Pancreas (tissue), 10 donors: ENCODE measurements at regions not wholly inside any gene's neighbourhood (a gene's known extent, or its start where the extent isn't known, plus 50 kb on each side); places are given as distances from the start of the nearest gene placed in this dataset.
A peak's percentile ranks its signal among the peaks of the same experiment; 100 is the strongest.

Experiments
- ATAC-seq, 4 donors: fragments of 200-7000 bp; cut with Tn5 transposase; one replicate each; pipeline versions ENCODE4 v1.8.0 to v1.9.1; 2020; ENCODE audit warnings: mild to moderate bottlenecking in 4 of 4, moderate library complexity in 4 of 4
- DNase-seq, 6 donors: peaks; one replicate each; pipeline ENCODE4 v3.0.0-alpha.2; 2020
- FAIRE-seq: peaks from 2 replicates; lab custom pipeline; 2012; peaks lifted over from hg19 to GRCh38; lab: Jason Lieb, UNC
- H3K27ac ChIP-seq, 4 donors: fragments of 200-600 bp; sonication (generic); 1 replicate in 3 of 4; 2 replicates in 1 of 4; pipeline versions ENCODE4 v1.5.0 to v1.8.0; 2020
- H3K27me3 ChIP-seq, 4 donors: fragments of 200-600 bp; one replicate each; pipeline ENCODE4 v1.8.0; 2021
- H3K36me3 ChIP-seq, 3 donors: fragments of 200-600 bp; sonication (generic) in 1 of 3; one replicate each; pipeline versions ENCODE4 v1.5.0 to v1.8.0; 2020 to 2021
- H3K4me1 ChIP-seq, 3 donors: fragments of 200-600 bp; one replicate each; pipeline ENCODE4 v1.8.0; 2021
- H3K4me3 ChIP-seq, 4 donors: fragments of 200-600 bp; sonication (generic) in 2 of 4; one replicate each; pipeline versions ENCODE4 v1.5.0 to v1.8.0; 2020 to 2021
- H3K9me3 ChIP-seq, 4 donors: fragments of 200-600 bp; one replicate each; pipeline ENCODE4 v1.8.0; 2021
- CTCF ChIP-seq, 4 donors: fragments of 200-600 bp; sonication (generic) in 3 of 4; IDR thresholded peaks; one replicate each; pipeline versions ENCODE4 v1.5.0 to v1.8.0; 2021; ENCODE audit warnings: antibody characterized with exemption in 4 of 4
- WGBS, 2 donors: extraction: QIAGEN DNeasy Blood & Tissue Kit; methylation state at CpG; one replicate each; pipeline ENCODE4 v1.1.7; 2013; 5-methylcytosine and 5-hydroxymethylcytosine counted together
- intact Hi-C, 3 donors: fragments of 100-400 bp; cut with DNase I; formaldehyde crosslinking; loops; one replicate each; pipeline versions ENCODE4 v1.11.1 to v1.14.2; 2022
- donor health status: healthy with polysubstance abuse.
- donor health status: DM: no; HTN: no; CAD: no; lungs with moderate emphysema.
- donor health status: DM: no; HTN: no; CAD: no.
- donor health status: control.
- donor health status: control.
- donor health status: Bipolar disorder and iron deficiency.
- donor health status: DM: yes; HTN: yes; CAD: no.
- donor health status: DM: no; HTN: no; CAD: no.
- donor health status: DM: no; HTN: no; CAD: no.
- donor health status: DM: yes; HTN: yes; CAD: no.

DNA sequence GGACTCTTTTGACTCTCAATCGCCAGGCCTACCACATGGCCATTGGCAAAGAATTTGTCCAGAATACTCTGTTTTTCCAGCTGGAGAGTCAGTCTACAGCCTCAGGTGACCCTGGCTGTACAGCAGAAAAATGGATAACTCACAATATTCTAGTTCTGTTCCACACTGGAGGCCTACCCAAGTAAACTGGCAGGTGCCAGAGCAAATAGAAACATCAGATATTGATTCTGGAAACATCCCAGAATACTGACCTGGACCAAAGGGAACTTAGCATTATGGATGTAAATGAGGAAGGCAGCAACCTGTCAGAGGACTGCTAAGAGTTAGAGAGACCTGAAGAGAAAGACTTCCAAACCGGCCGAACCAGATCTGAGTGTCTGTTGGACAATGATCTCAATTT is 147.9 kb upstream of the SMAD1 start:
- peaks cover 0 to 9% (median 7%) of the 10 kb centered on the region in 3 donors for H3K4me1 ChIP-seq
- ATAC-seq (peak; percentile 93 to 98 (median 95)), FAIRE-seq (no peak), DNase-seq (peak in 4 of 6 donors; percentile 25 to 64 (median 35))
- no peaks in the 10 kb centered on the region for H3K36me3 ChIP-seq
- 14 to 17% methylated on average over 3 of the region's 3 CpGs for WGBS, 2 donors
- H3K27me3 ChIP-seq = no peaks in the 10 kb centered on the region
- H3K27ac ChIP-seq = peak overlapping the region in 2 of 4 donors; percentile 5 to 30
- no peak for TF ChIP-seq CTCF (IDR thresholded peaks at IDR 0.05)
- no peaks in the 10 kb centered on the region for H3K9me3 ChIP-seq
- intact Hi-C loops = no loop called here
- H3K4me3 ChIP-seq = no peak overlapping the region

- intact Hi-C loops = no loop called here
- no peaks in the 10 kb centered on the region for H3K9me3 ChIP-seq
- DNase-seq (no peak), ATAC-seq (no peak), FAIRE-seq (no peak)
- no peak overlapping the region for H3K4me3 ChIP-seq
- no peak for TF ChIP-seq CTCF (IDR thresholded peaks at IDR 0.05)
- 79 to 81% methylated on average over 2 of the region's 2 CpGs for WGBS, 2 donors
- no peak overlapping the region for H3K27ac ChIP-seq
- H3K36me3 ChIP-seq = no peaks in the 10 kb centered on the region
- H3K4me1 ChIP-seq = no peaks in the 10 kb centered on the region
- no peaks in the 10 kb centered on the region for H3K27me3 ChIP-seq
These were observed 146.1 kb upstream of the OTUD4 start for GRCh38 chr4:145326491-145326890.

DNA sequence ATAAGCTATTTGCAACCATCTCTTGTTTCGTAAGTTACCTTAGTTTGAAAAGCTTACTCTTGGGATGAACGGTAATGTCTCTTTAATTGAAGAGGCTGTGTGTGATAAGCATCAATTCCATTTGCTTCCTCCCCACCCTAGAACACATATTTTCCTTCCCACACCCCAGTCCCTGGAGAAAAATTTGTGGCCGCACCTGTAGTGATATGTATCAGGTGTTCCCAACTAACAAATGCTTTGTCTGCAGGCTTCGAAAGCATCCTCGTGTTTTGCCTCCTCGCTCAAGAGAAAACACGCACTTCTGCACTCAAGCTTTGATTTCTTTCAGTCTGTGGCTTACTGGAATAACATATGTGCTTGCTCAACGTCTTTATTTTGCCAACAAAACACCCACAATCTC is 143.8 kb upstream of the OTUD4 start:
- H3K4me1 ChIP-seq = no peaks in the 10 kb centered on the region
- WGBS, 2 donors = 85 to 87% methylated on average over 8 of the region's 8 CpGs
- FAIRE-seq (no peak), ATAC-seq (no peak), DNase-seq (no peak)
- intact Hi-C loops = no loop called here
- H3K9me3 ChIP-seq = no peaks in the 10 kb centered on the region
- no peak overlapping the region for H3K4me3 ChIP-seq
- no peaks in the 10 kb centered on the region for H3K36me3 ChIP-seq
- TF ChIP-seq CTCF (IDR thresholded peaks at IDR 0.05) = no peak
- H3K27ac ChIP-seq = no peak overlapping the region
- H3K27me3 ChIP-seq = no peaks in the 10 kb centered on the region

DNA sequence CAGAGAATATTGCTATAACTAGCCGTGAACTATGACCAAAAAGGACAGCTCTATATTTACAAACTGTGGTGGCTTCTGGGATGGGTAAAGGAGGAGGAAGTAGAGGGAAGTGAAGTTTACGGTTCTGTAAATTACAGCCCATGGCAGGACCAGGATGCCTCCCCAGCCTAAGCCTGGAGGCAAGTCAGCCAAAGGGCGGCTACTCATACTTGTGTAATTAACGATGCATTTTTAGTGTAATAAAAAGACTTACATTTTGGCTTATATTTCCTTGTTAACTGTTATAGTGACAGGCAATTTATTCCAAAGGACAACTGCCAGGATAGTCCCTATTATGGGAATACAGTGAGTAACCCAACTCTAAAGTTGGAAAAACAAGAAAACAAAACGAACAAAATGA is 139.9 kb upstream of the OTUD4 start:
- DNase-seq (no peak), FAIRE-seq (no peak), ATAC-seq (no peak)
- Histone ChIP-seq H3K27ac (no peak overlapping the region), H3K4me3 (no peak overlapping the region), H3K36me3 (no peaks in the 10 kb centered on the region), H3K9me3 (no peaks in the 10 kb centered on the region), H3K4me1 (no peaks in the 10 kb centered on the region), H3K27me3 (no peaks in the 10 kb centered on the region)
- no peak for TF ChIP-seq CTCF (IDR thresholded peaks at IDR 0.05)
- WGBS, 2 donors = 78% methylated on average over 5 of the region's 5 CpGs
- intact Hi-C loops = no loop called here

DNA sequence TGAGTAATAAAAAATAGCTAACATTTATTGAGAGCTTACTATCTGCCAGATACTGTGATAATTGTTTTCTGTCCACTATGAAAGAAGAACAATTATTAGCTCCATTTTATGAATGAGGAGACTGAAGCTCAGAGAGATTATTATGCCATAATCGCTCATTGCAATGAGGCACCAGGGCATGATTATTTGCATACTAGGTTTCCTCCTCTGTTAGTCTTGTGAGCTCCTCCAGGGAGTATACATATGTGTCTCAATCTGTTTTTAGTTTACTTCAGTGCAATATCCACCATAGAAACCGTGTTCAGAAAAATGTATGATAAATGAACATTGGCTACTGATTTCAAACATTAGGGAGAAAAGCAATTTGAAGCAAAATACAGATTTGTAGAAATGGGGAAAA is 139.4 kb upstream of the OTUD4 start:
- Histone ChIP-seq H3K36me3 (no peaks in the 10 kb centered on the region), H3K9me3 (no peaks in the 10 kb centered on the region), H3K27me3 (no peaks in the 10 kb centered on the region), H3K4me1 (no peaks in the 10 kb centered on the region), H3K4me3 (no peak overlapping the region), H3K27ac (no peak overlapping the region)
- intact Hi-C loops = no loop called here
- WGBS, 2 donors = 67 to 70% methylated on average over 2 of the region's 2 CpGs
- no peak for DNase-seq
- no peak for TF ChIP-seq CTCF (IDR thresholded peaks at IDR 0.05)
- no peak for ATAC-seq
- no peak for FAIRE-seq
